NCI-H345 treated with DMSO at 0.1 percent for 48 hours (cell line): ENCODE measurements at regions not wholly inside any gene's neighbourhood (a gene's known extent, or its start where the extent isn't known, plus 50 kb on each side); places are given as distances from the start of the nearest gene placed in this dataset.
"Not testable (repeated sequence)": the region's sequence is repeated elsewhere in the genome, so short reads cannot be mapped to it uniquely, and the experiment has no call there.

Experiments used
- DNase-seq: peaks from one replicate; lab custom pipeline; 2025; ENCODE audit not compliant: unreplicated experiment; lab: John Stamatoyannopoulos, UW

- DNase-seq = no peak
Observed at GRCh38 chr2:41242001-41242331, 790.1 kb upstream of the SLC8A1 start.

DNA sequence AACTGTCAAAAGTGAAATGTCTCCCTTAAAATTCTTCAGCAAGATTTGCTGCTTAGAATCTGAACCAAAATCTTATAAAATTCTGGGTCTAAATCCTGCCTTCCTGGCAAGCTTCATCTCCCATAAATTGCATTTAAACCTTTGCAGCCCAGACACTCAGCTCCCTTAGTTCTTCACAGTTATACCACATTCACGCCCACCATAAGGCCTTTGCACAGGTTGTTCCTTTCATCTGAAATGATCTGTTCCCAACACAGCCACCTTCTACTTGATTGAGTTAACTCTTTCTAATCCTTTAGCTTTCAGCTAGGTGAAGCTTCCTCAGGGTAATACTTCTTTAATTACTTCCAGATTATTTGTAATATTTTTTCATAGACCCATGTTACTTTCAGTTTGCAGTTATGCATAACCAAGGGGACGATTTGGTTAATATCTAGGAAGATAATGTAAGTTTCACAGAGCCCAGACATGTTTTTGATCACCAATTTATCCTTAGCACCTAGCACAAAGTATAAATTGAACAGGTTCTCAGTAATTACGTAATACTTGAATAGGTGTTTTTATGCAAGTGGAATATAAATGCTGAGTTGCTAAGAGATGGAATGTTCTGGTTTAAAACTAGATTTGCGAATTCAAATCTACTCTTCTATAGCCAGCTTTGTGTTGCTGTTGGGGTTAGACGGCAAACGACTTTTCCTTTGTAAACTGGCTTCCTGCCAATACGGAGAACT is 779.7 kb upstream of the PKDCC start:
- DNase-seq = no peak

GRCh38 chr2:41283079-41283775 is 764.6 kb upstream of the PKDCC start:
- no peak for DNase-seq

GRCh38 chr2:41293491-41293890 is 754.3 kb upstream of the PKDCC start:
- no peak for DNase-seq

DNA sequence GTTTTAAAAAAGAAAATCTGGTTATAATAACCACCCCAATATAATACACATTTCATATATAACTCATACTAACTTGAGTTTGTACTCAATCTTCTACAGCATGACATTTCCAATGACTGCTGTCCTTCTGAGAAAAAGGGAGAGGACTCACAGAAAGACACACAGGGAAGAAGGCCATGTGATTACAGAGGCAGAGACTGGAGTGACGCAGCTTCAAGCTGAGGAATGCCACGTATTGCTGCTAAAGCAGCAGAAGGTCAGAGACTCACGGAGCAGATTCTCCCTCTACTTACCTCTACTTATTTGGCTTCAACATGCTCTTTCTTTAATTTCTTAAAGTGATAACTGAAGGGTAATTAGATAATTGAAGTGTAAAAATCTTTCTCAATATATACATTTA is 753.5 kb upstream of the PKDCC start:
- DNase-seq = no peak

DNA sequence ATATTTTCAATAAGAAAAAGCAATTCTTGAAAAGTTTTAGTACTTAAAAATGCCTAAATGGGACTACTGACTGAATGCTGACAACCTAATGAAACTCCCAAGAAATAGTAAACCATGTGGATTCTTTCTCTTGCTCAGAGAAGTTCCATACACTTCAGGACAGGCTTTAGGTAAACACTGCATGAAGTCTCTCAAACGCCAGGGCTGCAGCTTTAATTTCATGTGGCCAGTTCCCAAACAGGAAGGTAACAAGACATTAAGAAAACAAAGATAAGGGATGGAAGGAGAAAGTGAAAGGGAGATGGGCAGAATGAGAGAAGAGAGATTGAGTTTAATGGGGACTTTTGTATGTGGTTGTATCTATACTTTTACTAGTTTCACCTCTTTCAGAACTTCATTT is 734.7 kb upstream of the PKDCC start:
- DNase-seq = no peak

DNA sequence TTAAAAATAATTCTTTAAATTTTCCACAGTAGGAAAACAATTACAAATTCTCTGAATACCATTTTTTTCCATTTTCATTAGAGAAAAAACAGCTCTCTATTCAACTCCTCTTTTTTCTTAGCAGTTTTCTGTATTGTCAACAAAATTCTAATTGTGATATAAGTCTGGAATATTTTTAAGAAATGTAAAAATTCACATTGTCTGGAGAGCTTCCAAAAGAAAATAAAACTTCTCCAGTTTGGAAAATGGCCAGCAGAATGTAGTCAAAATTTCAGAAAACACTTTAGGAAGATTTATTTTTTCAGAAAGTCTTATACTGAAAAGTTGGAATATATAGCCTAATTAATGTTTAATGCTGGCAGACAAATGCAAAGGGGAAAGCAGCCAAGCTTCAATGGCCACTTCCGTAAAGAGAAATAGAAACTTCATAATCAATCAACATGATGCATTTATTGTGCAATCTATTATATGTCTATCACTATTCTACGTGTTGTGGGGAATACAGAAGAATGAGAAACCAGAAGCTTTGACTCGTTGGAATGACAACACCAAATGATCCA is 733.2 kb upstream of the PKDCC start:
- no peak for DNase-seq

- DNase-seq = no peak
Observed at GRCh38 chr2:41319437-41319836, 728.4 kb upstream of the PKDCC start.

- DNase-seq = no peak
Observed at GRCh38 chr2:41320491-41320890, 727.3 kb upstream of the PKDCC start.

GRCh38 chr2:41321351-41321750 is 726.5 kb upstream of the PKDCC start:
- no peak for DNase-seq

GRCh38 chr2:41326851-41327250 is 721.0 kb upstream of the PKDCC start:
- DNase-seq = no peak

- no peak for DNase-seq
Observed at GRCh38 chr2:41329040-41329439, 718.8 kb upstream of the PKDCC start.

- DNase-seq = no peak
Observed at GRCh38 chr2:41334159-41334558, 713.7 kb upstream of the PKDCC start.

DNA sequence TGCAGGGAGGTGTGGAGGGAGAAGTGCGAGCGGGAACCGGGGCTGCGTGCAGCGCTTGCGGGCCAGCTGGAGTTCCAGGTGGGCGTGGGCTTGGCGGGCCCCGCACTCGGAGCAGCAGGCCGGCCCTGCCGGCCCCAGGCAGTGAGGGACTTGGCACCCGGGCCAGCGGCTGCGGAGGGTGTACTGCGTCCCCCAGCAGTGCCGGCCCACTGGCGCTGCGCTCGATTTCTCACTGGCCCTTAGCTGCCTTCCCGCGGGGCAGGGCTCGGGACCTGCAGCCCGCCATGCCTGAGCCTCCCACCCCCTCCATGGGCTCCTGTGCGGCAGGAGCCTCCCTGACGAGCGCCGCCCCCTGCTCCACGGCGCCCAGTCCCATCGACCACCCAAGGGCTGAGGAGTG is 712.2 kb upstream of the PKDCC start:
- DNase-seq = not testable (repeated sequence)

- no peak for DNase-seq
Observed at GRCh38 chr2:41337956-41338355, 709.9 kb upstream of the PKDCC start.

DNA sequence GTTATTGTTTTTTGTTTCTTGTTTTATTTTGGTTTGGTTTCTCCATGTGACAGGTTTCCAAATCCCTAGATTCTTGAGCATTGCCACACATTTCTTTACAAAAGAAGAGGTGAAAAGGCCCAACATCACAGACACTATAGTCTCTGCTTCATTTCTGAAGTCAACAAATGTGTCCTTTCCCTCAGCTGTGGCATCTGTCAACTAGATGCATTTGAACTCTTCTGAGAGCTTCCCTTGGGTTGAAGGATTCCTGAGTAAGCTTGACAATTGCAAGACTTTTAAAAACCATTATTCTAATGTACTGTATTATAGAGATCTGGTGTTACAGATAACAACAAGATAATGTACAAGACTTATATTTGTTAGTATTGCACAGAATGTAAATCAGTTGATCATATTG is 703.3 kb upstream of the PKDCC start:
- DNase-seq = no peak

DNA sequence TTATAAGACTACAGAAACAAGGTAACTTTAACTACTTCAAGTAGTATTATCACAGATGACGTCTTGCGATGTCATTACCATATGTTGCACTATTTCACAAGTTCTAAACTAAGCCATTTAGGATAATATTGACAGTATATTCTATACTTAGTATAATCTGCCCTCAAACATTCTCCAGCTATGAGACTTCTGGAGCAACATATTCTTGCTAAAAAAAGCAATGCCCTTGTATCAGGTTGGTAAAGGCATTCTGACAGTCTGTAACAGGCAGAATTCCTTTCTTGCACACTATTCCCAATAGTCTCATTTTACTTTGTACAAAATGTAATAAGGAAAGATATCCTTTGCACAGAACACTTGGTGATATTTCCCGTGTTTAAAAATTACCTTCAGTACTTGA is 694.8 kb upstream of the PKDCC start:
- DNase-seq = no peak

GRCh38 chr2:41355794-41356193 is 692.0 kb upstream of the PKDCC start:
- DNase-seq = no peak

GRCh38 chr2:41364842-41365241 is 683.0 kb upstream of the PKDCC start:
- no peak for DNase-seq

- DNase-seq = no peak
Observed at GRCh38 chr2:41375901-41376300, 671.9 kb upstream of the PKDCC start.

DNA sequence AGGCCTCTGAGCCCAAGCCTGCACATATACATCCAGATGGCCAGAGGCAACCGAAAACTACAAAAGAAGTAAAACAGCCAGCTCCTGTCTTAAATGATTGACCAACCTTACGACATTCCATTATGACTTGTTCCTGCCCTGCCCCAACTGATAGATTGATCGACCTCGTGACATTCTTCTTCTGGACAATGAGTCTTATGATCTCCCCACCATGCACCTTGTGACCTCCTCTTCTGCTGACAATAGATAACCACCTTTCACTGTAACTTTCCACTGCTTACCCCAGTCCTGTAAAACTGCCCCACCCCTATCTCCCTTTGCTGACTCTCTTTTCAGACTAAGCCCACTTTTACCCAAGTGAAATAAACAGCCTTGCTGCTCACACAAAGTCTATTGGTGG is 670.0 kb upstream of the PKDCC start:
- no peak for DNase-seq

GRCh38 chr2:41378420-41378819 is 669.4 kb upstream of the PKDCC start:
- DNase-seq = no peak
